ENCODE measurements at regions not wholly inside any gene's neighbourhood (a gene's known extent, or its start where the extent isn't known, plus 50 kb on each side); places are given as distances from the start of the nearest gene placed in this dataset.

- 86 to 91% methylated on average over 4 of the region's 4 CpGs for WGBS, 2 experiments
- no peak overlapping the region for H3K4me3 ChIP-seq (ENCODE audit: insufficient read depth, low read depth, low read length)
- H3K9me3 ChIP-seq (ENCODE audit: control insufficient read depth, low read length) = no peaks in the 10 kb centered on the region
- no peaks in the 10 kb centered on the region for H3K27me3 ChIP-seq (ENCODE audit: control insufficient read depth, insufficient read depth, low read length, poor library complexity, severe bottlenecking)
- peaks cover 17% of the 10 kb centered on the region for H3K4me1 ChIP-seq (ENCODE audit: control insufficient read depth, insufficient read depth, low read length)
- H3K36me3 ChIP-seq (ENCODE audit: control insufficient read depth, insufficient read depth, low read length) = no peaks in the 10 kb centered on the region
- no peak overlapping the region for H3K27ac ChIP-seq (ENCODE audit: insufficient read depth, low read depth, low read length, poor library complexity, severe bottlenecking)
Measured at GRCh38 chr12:5203720-5204119, 160.0 kb downstream of the KCNA5 start.

- Histone ChIP-seq H3K4me3 (ENCODE audit: insufficient read depth, low read depth, low read length) (no peak overlapping the region), H3K36me3 (ENCODE audit: control insufficient read depth, insufficient read depth, low read length) (no peaks in the 10 kb centered on the region), H3K4me1 (ENCODE audit: control insufficient read depth, insufficient read depth, low read length) (peaks cover 17% of the 10 kb centered on the region), H3K9me3 (ENCODE audit: control insufficient read depth, low read length) (no peaks in the 10 kb centered on the region), H3K27me3 (ENCODE audit: control insufficient read depth, insufficient read depth, low read length, poor library complexity, severe bottlenecking) (no peaks in the 10 kb centered on the region), H3K27ac (ENCODE audit: insufficient read depth, low read depth, low read length, poor library complexity, severe bottlenecking) (no peak overlapping the region)
- 0 to 7% methylated on average over 3 of the region's 4 CpGs for WGBS, 2 experiments
Measured at GRCh38 chr12:5204271-5204670, 160.6 kb downstream of the KCNA5 start.

GRCh38 chr12:5204831-5205230, 161.2 kb downstream of the KCNA5 start:
- Histone ChIP-seq H3K4me1 (ENCODE audit: control insufficient read depth, insufficient read depth, low read length) (peaks cover 17% of the 10 kb centered on the region), H3K4me3 (ENCODE audit: insufficient read depth, low read depth, low read length) (no peak overlapping the region), H3K27me3 (ENCODE audit: control insufficient read depth, insufficient read depth, low read length, poor library complexity, severe bottlenecking) (no peaks in the 10 kb centered on the region), H3K9me3 (ENCODE audit: control insufficient read depth, low read length) (no peaks in the 10 kb centered on the region), H3K27ac (ENCODE audit: insufficient read depth, low read depth, low read length, poor library complexity, severe bottlenecking) (no peak overlapping the region), H3K36me3 (ENCODE audit: control insufficient read depth, insufficient read depth, low read length) (no peaks in the 10 kb centered on the region)
- 81 to 85% methylated on average over 4 of the region's 4 CpGs for WGBS, 2 experiments

- Histone ChIP-seq H3K36me3 (ENCODE audit: control insufficient read depth, insufficient read depth, low read length) (no peaks in the 10 kb centered on the region), H3K27ac (ENCODE audit: insufficient read depth, low read depth, low read length, poor library complexity, severe bottlenecking) (no peak overlapping the region), H3K9me3 (ENCODE audit: control insufficient read depth, low read length) (no peaks in the 10 kb centered on the region), H3K4me3 (ENCODE audit: insufficient read depth, low read depth, low read length) (no peak overlapping the region), H3K27me3 (ENCODE audit: control insufficient read depth, insufficient read depth, low read length, poor library complexity, severe bottlenecking) (no peaks in the 10 kb centered on the region), H3K4me1 (ENCODE audit: control insufficient read depth, insufficient read depth, low read length) (peaks cover 7% of the 10 kb centered on the region)
- 94 to 96% methylated on average over 6 of the region's 6 CpGs for WGBS, 2 experiments
Measured at GRCh38 chr12:5206401-5207175, 162.9 kb downstream of the KCNA5 start.

- H3K27ac ChIP-seq (ENCODE audit: insufficient read depth, low read depth, low read length, poor library complexity, severe bottlenecking) = no peak overlapping the region
- H3K36me3 ChIP-seq (ENCODE audit: control insufficient read depth, insufficient read depth, low read length) = no peaks in the 10 kb centered on the region
- no peaks in the 10 kb centered on the region for H3K27me3 ChIP-seq (ENCODE audit: control insufficient read depth, insufficient read depth, low read length, poor library complexity, severe bottlenecking)
- H3K4me1 ChIP-seq (ENCODE audit: control insufficient read depth, insufficient read depth, low read length) = no peaks in the 10 kb centered on the region
- 91 to 94% methylated on average over 10 to 11 of the region's 11 CpGs for WGBS, 2 experiments
- H3K4me3 ChIP-seq (ENCODE audit: insufficient read depth, low read depth, low read length) = no peak overlapping the region
- H3K9me3 ChIP-seq (ENCODE audit: control insufficient read depth, low read length) = no peaks in the 10 kb centered on the region
Measured at GRCh38 chr12:5210179-5210922, 166.7 kb downstream of the KCNA5 start.

GRCh38 chr12:5210923-5211290, 167.2 kb downstream of the KCNA5 start:
- Histone ChIP-seq H3K4me3 (ENCODE audit: insufficient read depth, low read depth, low read length) (no peak overlapping the region), H3K4me1 (ENCODE audit: control insufficient read depth, insufficient read depth, low read length) (no peaks in the 10 kb centered on the region), H3K9me3 (ENCODE audit: control insufficient read depth, low read length) (no peaks in the 10 kb centered on the region), H3K36me3 (ENCODE audit: control insufficient read depth, insufficient read depth, low read length) (no peaks in the 10 kb centered on the region), H3K27me3 (ENCODE audit: control insufficient read depth, insufficient read depth, low read length, poor library complexity, severe bottlenecking) (no peaks in the 10 kb centered on the region), H3K27ac (ENCODE audit: insufficient read depth, low read depth, low read length, poor library complexity, severe bottlenecking) (no peak overlapping the region)
- 93 to 94% methylated on average over 6 of the region's 6 CpGs for WGBS, 2 experiments

GRCh38 chr12:5213336-5213735, 169.7 kb downstream of the KCNA5 start:
- Histone ChIP-seq H3K36me3 (ENCODE audit: control insufficient read depth, insufficient read depth, low read length) (no peaks in the 10 kb centered on the region), H3K27me3 (ENCODE audit: control insufficient read depth, insufficient read depth, low read length, poor library complexity, severe bottlenecking) (no peaks in the 10 kb centered on the region)
- 89 to 100% methylated on average over 1 to 2 of the region's 2 CpGs for WGBS, 2 experiments

GRCh38 chr12:5213990-5214389, 170.3 kb downstream of the KCNA5 start:
- Histone ChIP-seq H3K36me3 (ENCODE audit: control insufficient read depth, insufficient read depth, low read length) (no peaks in the 10 kb centered on the region), H3K4me3 (ENCODE audit: insufficient read depth, low read depth, low read length) (no peak overlapping the region), H3K4me1 (ENCODE audit: control insufficient read depth, insufficient read depth, low read length) (no peaks in the 10 kb centered on the region), H3K27me3 (ENCODE audit: control insufficient read depth, insufficient read depth, low read length, poor library complexity, severe bottlenecking) (no peaks in the 10 kb centered on the region), H3K9me3 (ENCODE audit: control insufficient read depth, low read length) (no peaks in the 10 kb centered on the region), H3K27ac (ENCODE audit: insufficient read depth, low read depth, low read length, poor library complexity, severe bottlenecking) (no peak overlapping the region)
- 92% methylated on average over 2 of the region's 2 CpGs for WGBS, 2 experiments

More at GRCh38 chr12:5213336-5213735, 169.7 kb downstream of the KCNA5 start:
- Histone ChIP-seq H3K4me3 (ENCODE audit: insufficient read depth, low read depth, low read length) (no peak overlapping the region), H3K4me1 (ENCODE audit: control insufficient read depth, insufficient read depth, low read length) (no peaks in the 10 kb centered on the region), H3K9me3 (ENCODE audit: control insufficient read depth, low read length) (no peaks in the 10 kb centered on the region), H3K27ac (ENCODE audit: insufficient read depth, low read depth, low read length, poor library complexity, severe bottlenecking) (no peak overlapping the region)

- Histone ChIP-seq H3K36me3 (ENCODE audit: control insufficient read depth, insufficient read depth, low read length) (no peaks in the 10 kb centered on the region), H3K4me3 (ENCODE audit: insufficient read depth, low read depth, low read length) (no peak overlapping the region), H3K27ac (ENCODE audit: insufficient read depth, low read depth, low read length, poor library complexity, severe bottlenecking) (no peak overlapping the region), H3K4me1 (ENCODE audit: control insufficient read depth, insufficient read depth, low read length) (peaks cover 30% of the 10 kb centered on the region), H3K27me3 (ENCODE audit: control insufficient read depth, insufficient read depth, low read length, poor library complexity, severe bottlenecking) (no peaks in the 10 kb centered on the region), H3K9me3 (ENCODE audit: control insufficient read depth, low read length) (no peaks in the 10 kb centered on the region)
- 93 to 94% methylated on average over 6 of the region's 6 CpGs for WGBS, 2 experiments
Measured at GRCh38 chr12:5217936-5218335, 174.3 kb downstream of the KCNA5 start.

GRCh38 chr12:5220099-5220498, 176.4 kb downstream of the KCNA5 start:
- Histone ChIP-seq H3K4me3 (ENCODE audit: insufficient read depth, low read depth, low read length) (no peak overlapping the region), H3K36me3 (ENCODE audit: control insufficient read depth, insufficient read depth, low read length) (no peaks in the 10 kb centered on the region), H3K27ac (ENCODE audit: insufficient read depth, low read depth, low read length, poor library complexity, severe bottlenecking) (no peak overlapping the region), H3K4me1 (ENCODE audit: control insufficient read depth, insufficient read depth, low read length) (peaks cover 30% of the 10 kb centered on the region), H3K27me3 (ENCODE audit: control insufficient read depth, insufficient read depth, low read length, poor library complexity, severe bottlenecking) (no peaks in the 10 kb centered on the region), H3K9me3 (ENCODE audit: control insufficient read depth, low read length) (no peaks in the 10 kb centered on the region)
- 89 to 90% methylated on average over 3 of the region's 3 CpGs for WGBS, 2 experiments

Measured in ectodermal cell (in vitro differentiated cells).